GM08714 (cell line): ENCODE measurements at regions not wholly inside any gene's neighbourhood (a gene's known extent, or its start where the extent isn't known, plus 50 kb on each side); places are given as distances from the start of the nearest gene placed in this dataset.

Source experiments
- H3K4me3 ChIP-seq: fragments of 200-500 bp; sonication (Bioruptor generic); 2 replicates; pipeline ENCODE4 v1.5.1; 2014; ENCODE audit warnings: mild to moderate bottlenecking, low read length, inconsistent platforms
- ZNF274 ChIP-seq: IDR thresholded peaks from 2 replicates; pipeline ENCODE4 v1.6.1; 2012; ENCODE audit warnings: mild to moderate bottlenecking, low read depth, low read length

DNA sequence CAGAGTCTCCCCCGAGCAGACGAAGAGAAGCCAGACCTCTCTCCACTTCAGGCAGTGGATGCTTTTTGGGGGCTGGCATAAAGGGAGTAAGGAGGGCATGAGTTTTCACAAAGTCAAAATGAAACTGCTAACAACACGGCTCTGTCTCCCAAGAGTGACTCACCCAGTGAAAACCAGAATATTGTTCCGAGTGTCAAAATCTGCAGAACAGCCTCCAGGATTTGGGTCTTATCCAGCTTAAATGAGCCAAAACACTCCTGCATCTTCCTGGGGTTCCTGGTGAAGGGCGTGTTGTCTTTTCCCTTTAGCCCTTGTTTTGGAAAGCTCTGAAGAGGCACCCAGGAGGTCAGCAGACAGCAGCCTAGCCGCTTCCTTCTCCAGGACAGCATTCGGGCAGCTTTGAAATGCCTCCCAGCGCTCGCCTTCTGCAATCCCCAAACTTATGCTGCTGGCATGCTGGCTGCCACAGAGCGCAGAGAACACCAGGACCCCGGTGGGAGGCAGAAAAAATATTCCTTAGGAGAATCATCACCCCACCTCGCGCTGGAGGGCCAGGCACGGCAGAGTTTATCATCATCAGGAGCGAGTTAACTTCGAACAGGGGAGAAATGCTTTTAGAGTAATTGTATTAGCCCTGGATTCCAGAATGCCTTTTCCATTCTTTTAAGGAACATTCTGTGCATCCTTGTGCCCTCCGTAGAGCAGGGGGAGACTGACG lies 117.7 kb upstream of the NCOR2 start:
- no peak for TF ChIP-seq ZNF274
- no peak overlapping the region for H3K4me3 ChIP-seq

- TF ChIP-seq ZNF274: no peak
- H3K4me3 ChIP-seq: no peak overlapping the region
Measured at GRCh38 chr12:124684496-124684895, 117.1 kb upstream of the NCOR2 start.

DNA sequence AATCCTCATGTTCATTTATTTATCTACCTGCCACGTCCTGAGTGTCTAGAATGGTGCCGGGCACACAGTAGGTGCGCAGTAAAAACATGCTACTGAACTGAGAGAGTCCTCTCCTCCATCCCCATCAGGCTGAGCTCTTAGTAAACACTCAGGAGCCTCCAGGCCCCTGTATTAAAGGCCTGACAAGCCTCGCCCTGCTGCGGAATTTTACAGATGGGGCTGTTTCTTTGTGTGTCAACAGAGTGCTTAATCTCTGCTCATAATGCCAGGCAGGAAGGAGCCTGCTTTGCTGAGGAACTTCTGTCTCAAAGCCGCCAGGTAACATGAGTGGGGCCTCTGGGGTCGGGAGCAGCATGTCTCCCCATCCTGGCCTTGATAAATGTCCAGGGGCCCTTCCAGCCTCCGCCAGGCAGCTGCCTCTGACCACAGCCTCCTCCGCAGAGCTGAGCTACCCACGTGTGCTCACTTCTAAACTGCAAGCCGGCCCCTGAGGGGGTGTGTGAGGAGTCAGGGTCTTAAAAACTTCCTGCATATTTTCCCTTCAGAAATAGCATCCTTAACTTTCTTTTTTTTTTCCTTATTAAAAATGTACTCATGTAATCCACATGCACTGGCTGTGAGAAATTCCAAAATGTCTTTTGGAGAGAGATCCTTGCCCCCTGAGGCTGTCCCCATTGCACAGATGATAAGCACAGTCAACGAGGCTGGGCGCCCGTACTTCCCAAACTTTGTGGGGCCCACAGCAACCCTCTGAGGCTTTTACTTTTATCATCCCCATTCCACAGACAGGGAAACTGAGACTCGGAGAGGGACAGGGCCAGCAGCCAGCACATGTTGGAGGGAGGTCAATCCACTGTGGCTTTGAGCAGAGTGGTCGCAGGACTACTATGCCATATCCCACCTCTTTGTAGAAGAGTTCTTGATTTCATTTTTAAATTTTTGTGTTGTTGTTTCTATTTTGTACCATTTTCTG lies 116.0 kb upstream of the NCOR2 start:
- no peak for TF ChIP-seq ZNF274

GRCh38 chr12:124682425-124683151 lies 115.2 kb upstream of the NCOR2 start:
- TF ChIP-seq ZNF274: no peak
- H3K4me3 ChIP-seq: no peak overlapping the region

More for the DNA sequence above, 116.0 kb upstream of the NCOR2 start:
- no peak overlapping the region for H3K4me3 ChIP-seq

DNA sequence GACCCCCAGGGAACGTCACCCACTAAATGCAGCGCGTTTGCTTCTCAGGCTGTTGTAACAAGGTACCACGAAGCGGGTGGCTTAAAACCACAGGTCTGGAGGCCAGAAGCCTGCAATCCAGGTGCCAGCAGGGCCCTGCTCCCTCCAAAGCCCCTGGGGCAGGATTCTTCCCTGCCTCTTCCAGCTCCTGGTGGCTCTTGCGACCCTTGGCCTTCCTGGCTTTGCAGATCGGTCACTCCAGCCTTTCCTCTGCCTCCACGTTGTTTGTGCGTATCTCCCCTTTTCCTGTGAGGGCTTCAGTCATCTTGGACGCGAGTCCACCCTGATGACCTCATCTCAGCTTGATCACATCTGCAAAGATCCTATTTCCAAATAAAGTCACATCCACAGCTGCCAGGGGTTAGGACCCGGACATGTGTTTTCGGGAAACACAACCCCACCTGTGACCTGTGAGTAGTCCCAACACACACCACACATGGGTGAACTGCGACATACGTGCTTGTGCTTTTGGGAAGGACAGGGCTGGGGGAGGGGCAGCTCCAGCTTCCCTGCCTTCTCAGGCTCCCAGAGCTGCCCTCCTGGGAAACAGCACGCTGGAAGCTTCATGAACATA lies 114.5 kb upstream of the NCOR2 start:
- no peak overlapping the region for H3K4me3 ChIP-seq
- TF ChIP-seq ZNF274: no peak

DNA sequence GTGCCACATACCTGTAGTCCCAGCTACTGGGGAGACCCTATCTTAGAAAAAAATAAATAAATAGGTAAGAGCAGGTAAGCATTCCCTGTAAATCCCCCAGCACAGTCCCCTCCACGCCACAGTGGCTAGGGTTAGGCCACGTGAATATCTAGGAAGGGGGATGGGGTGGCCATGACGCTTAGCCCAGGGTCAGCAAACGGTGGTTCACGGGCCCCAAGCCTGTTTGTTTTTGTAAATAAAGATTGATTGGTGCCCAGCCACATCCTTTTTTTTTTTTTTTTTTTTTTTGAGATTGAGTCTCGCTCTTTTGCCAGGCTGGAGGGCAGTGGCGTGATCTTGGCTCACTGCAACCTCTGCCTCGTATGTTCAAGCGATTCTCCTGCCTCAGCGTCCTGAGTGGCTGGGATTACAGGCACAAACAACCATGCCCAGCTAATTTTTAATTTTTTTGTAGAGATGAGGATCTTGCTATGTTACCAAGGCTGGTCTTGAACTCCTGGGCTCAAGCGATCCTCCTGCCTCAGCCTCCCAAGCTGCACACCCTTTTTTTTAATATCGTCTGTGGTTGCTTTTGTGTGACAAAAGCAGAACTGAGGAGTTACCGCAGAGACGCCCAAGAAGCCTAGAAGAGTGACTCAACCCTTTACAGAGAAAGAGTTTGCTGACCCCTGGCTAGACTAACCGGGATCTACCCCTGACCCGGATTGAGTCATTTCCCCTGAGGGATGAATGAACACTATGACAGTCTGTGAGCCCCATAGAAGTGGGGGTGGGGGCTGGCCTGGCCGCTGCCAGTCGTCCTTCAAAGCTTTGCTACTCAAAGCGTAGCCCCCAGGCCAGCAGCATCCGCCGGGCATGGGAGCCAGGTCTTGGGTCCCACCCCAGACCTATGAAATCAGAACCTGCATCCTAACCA lies 113.7 kb upstream of the NCOR2 start:
- no peak overlapping the region for H3K4me3 ChIP-seq
- TF ChIP-seq ZNF274: no peak

- no peak overlapping the region for H3K4me3 ChIP-seq
- TF ChIP-seq ZNF274: no peak
Measured at GRCh38 chr12:124679533-124680371, 112.3 kb upstream of the NCOR2 start.

DNA sequence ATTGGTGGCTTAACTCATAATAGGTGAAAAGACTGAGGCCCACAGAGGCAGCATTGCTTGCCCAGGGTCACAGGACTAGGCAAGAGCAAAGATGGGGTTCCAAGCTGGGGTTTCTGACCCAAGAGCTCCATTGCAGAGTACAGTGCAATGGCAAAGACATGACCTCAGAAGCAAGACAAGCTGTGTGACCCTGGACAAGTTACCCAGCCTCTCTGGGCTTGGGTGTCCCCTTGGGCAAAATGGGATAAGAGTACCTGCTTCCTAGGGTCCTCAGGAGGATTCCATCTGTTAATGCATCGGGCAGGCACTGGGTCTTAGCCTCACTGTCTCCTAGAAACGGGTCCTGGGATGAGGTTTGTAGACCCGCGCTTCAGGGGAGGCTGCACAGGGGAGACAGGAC lies 111.6 kb upstream of the NCOR2 start:
- no peak for TF ChIP-seq ZNF274
- H3K4me3 ChIP-seq: no peak overlapping the region

DNA sequence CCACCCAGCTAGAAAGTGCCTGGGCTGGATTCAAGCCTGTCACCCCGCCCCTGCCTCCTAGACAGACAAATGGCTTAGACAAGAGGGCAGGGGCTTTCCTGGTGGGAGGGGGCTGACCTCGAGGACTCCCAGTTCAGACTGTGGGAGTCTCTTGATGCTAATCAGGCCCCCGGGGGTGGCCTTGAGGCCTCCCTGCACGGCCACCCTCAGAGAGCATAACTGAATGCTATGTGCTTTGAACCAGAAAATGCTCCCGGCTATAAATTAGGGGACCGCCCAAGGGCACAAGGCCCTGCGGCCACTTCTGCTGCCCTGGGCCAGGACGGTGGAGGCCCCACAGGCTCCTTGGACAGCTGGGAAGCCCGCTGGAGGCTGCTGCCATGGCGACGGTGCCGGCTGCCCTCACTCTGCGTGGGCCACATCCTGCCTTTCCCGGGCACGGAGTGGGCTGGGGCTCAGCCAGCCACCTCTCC lies 111.0 kb upstream of the NCOR2 start:
- TF ChIP-seq ZNF274: no peak
- H3K4me3 ChIP-seq: no peak overlapping the region

- H3K4me3 ChIP-seq: no peak overlapping the region
- no peak for TF ChIP-seq ZNF274
Measured at GRCh38 chr12:124677552-124678356, 110.3 kb upstream of the NCOR2 start.

DNA sequence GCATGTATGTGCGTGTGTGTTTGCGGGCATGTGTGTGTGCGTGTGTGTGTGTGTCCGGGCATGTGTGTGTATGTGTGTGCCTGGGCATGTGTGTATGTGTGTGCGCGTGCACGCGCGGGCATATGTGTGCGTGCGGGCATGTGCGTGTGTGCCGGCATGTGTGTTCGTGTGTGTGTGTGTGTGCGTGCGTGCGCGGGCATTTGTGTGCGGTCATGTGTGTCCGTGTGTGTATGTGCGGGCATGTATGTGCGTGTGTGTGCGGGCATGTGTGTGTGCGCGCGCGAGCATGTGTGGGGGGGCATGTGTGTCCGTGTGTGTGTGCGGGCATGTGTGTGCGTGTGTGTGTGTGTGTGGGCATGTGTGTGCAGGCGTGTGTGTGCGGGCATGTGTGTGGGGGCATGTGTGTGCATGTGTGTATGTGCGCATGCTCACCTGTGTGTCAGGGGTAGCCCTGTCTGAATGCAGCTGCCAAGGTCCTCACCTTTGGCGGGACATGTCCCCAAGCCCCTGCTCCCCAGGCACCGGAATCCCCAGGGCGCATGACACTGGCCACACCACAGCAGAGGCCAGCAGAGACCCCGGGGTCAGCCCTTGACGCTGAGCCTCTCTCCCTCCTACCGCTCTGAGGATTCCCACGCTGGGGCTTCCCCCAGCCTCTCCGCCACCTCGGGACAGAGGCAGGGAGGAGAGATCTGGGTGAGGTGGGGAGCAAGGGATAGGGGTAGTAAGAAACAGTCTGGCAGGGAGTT lies 109.5 kb upstream of the NCOR2 start:
- no peak overlapping the region for H3K4me3 ChIP-seq
- no peak for TF ChIP-seq ZNF274
